Chondrocyte (in vitro differentiated cells): ENCODE measurements at regions not wholly inside any gene's neighbourhood (a gene's known extent, or its start where the extent isn't known, plus 50 kb on each side); places are given as distances from the start of the nearest gene placed in this dataset.

Experiments used
- DNase-seq: peaks from one replicate; pipeline ENCODE4 v3.0.0; 2021; ENCODE audit warnings: mixed read lengths, low spot score
- H3K27ac Mint-ChIP-seq: one replicate; pipeline ENCODE4 v1.8.0; 2021; ENCODE audit warnings: mild to moderate bottlenecking, moderate library complexity, mixed read lengths; ENCODE audit not compliant: unreplicated experiment
- H3K27me3 Mint-ChIP-seq: 2 replicates; pipeline ENCODE4 v1.8.0; 2021; ENCODE audit warnings: low read depth, mixed read lengths
- H3K36me3 Mint-ChIP-seq: 2 replicates; pipeline ENCODE4 v1.8.0; 2021; ENCODE audit warnings: low read depth, mixed read lengths
- H3K4me1 Mint-ChIP-seq: 2 replicates; pipeline ENCODE4 v1.8.0; 2021; ENCODE audit warnings: low read depth, mild to moderate bottlenecking, mixed read lengths
- H3K4me3 Mint-ChIP-seq: one replicate; pipeline ENCODE4 v1.8.0; 2021; ENCODE audit warnings: mild to moderate bottlenecking, moderate library complexity, mixed read lengths; ENCODE audit not compliant: unreplicated experiment
- H3K9me3 Mint-ChIP-seq: 2 replicates; pipeline ENCODE4 v1.8.0; 2021; ENCODE audit warnings: low read depth, mixed read lengths
- CTCF ChIP-seq: fragments of 200-600 bp; sonication (generic); IDR thresholded peaks from 2 replicates; pipeline ENCODE4 v1.5.0; 2021; ENCODE audit warnings: antibody characterized with exemption, mild to moderate bottlenecking, moderate library complexity

GRCh38 chr3:72542781-72543180, 305.5 kb downstream of the SHQ1 start:
- TF ChIP-seq CTCF, result no peak
- no peaks in the 10 kb centered on the region for H3K36me3 Mint-ChIP-seq
- H3K9me3 Mint-ChIP-seq, result peaks cover 5% of the 10 kb centered on the region
- H3K4me3 Mint-ChIP-seq, result no peak overlapping the region
- no peaks in the 10 kb centered on the region for H3K4me1 Mint-ChIP-seq
- no peak for DNase-seq
- H3K27ac Mint-ChIP-seq, result no peak overlapping the region
- peaks cover 2% of the 10 kb centered on the region for H3K27me3 Mint-ChIP-seq

GRCh38 chr3:72539856-72540255, 308.4 kb downstream of the SHQ1 start:
- peaks cover 3% of the 10 kb centered on the region for H3K27me3 Mint-ChIP-seq
- no peak for TF ChIP-seq CTCF
- no peak for DNase-seq
- H3K4me1 Mint-ChIP-seq, result peaks cover 11% of the 10 kb centered on the region
- H3K36me3 Mint-ChIP-seq, result no peaks in the 10 kb centered on the region
- no peak overlapping the region for H3K27ac Mint-ChIP-seq
- H3K4me3 Mint-ChIP-seq, result no peak overlapping the region
- peaks cover 5% of the 10 kb centered on the region for H3K9me3 Mint-ChIP-seq

GRCh38 chr3:72538070-72538745, 310.0 kb downstream of the SHQ1 start:
- peaks cover 5% of the 10 kb centered on the region for H3K9me3 Mint-ChIP-seq
- H3K27ac Mint-ChIP-seq, result no peak overlapping the region

GRCh38 chr3:72537448-72537847, 310.8 kb downstream of the SHQ1 start:
- no peaks in the 10 kb centered on the region for H3K36me3 Mint-ChIP-seq
- no peak overlapping the region for H3K4me3 Mint-ChIP-seq
- H3K27ac Mint-ChIP-seq, result no peak overlapping the region
- H3K27me3 Mint-ChIP-seq, result peaks cover 4% of the 10 kb centered on the region
- TF ChIP-seq CTCF, result no peak
- DNase-seq, result no peak
- peaks cover 11% of the 10 kb centered on the region for H3K4me1 Mint-ChIP-seq
- H3K9me3 Mint-ChIP-seq, result peaks cover 5% of the 10 kb centered on the region

More at GRCh38 chr3:72538070-72538745, 310.0 kb downstream of the SHQ1 start:
- DNase-seq, result no peak
- Mint-ChIP-seq H3K27me3 (peaks cover 3% of the 10 kb centered on the region), H3K4me1 (peaks cover 11% of the 10 kb centered on the region), H3K4me3 (no peak overlapping the region), H3K36me3 (no peaks in the 10 kb centered on the region)
- no peak for TF ChIP-seq CTCF

GRCh38 chr3:72536878-72537267, 311.4 kb downstream of the SHQ1 start:
- Mint-ChIP-seq H3K27me3 (peaks cover 9% of the 10 kb centered on the region), H3K36me3 (no peaks in the 10 kb centered on the region), H3K4me3 (no peak overlapping the region), H3K9me3 (peaks cover 5% of the 10 kb centered on the region), H3K27ac (no peak overlapping the region), H3K4me1 (peaks cover 11% of the 10 kb centered on the region)
- DNase-seq, result no peak
- no peak for TF ChIP-seq CTCF
